ENCODE measurements at regions not wholly inside any gene's neighbourhood (a gene's known extent, or its start where the extent isn't known, plus 50 kb on each side); places are given as distances from the start of the nearest gene placed in this dataset.
"Not testable (repeated sequence)": the region's sequence is repeated elsewhere in the genome, so short reads cannot be mapped to it uniquely, and the experiment has no call there.

- ChIA-PET CTCF (no interaction called here), POLR2A (no interaction called here)
- no peaks in the 10 kb centered on the region for H3K4me1 ChIP-seq (ENCODE audit: control insufficient read depth, insufficient read depth, low read length)
- H3K27me3 ChIP-seq (ENCODE audit: control insufficient read depth, insufficient read depth, low read length): no peaks in the 10 kb centered on the region
- no peaks in the 10 kb centered on the region for H3K9me3 ChIP-seq (ENCODE audit: control insufficient read depth, insufficient read depth, low read depth, low read length)
- no peaks in the 10 kb centered on the region for H3K36me3 ChIP-seq (ENCODE audit: control insufficient read depth, insufficient read depth, low read length)
- intact Hi-C loops (cut with micrococcal nuclease; ENCODE audit: unreplicated experiment): no loop called here
- DNase-seq (ENCODE audit: low read depth, low spot score) (no peak), ATAC-seq (no peak)
- H3K27ac ChIP-seq (ENCODE audit: low read length): no peak overlapping the region
- in situ Hi-C loops (cut with HindIII; ENCODE audit: low pct_unique_long_range_greater_than_20kb, low sequenced_read_pairs): no loop called here
- no peak overlapping the region for H3K4me3 ChIP-seq (ENCODE audit: low read depth in 2 of 2, low read length in 2 of 2)
- no peak for TF ChIP-seq POLR2AphosphoS5 (IDR thresholded peaks at IDR 0.05; ENCODE audit: low read depth, low read length)
- no peak for TF ChIP-seq SIN3A (IDR thresholded peaks at IDR 0.05; ENCODE audit: borderline replicate concordance, insufficient read depth, low read depth, low read length)
- no peak for TF ChIP-seq CTCF (IDR thresholded peaks at IDR 0.05)
- no peak for TF ChIP-seq TCF7L2 (IDR thresholded peaks at IDR 0.05; ENCODE audit: low read depth, low read length)
- TF ChIP-seq REST (IDR thresholded peaks at IDR 0.05; ENCODE audit: insufficient read depth in 1 of 2, low read depth in 2 of 2, low read length in 1 of 2): no peak
- no TSS peak for BruUV-seq (replicated peaks)
These were observed 359.1 kb downstream of the PDCD6IP start for GRCh38 chr3:34157491-34157890.

GRCh38 chr3:34159613-34160420 lies 361.4 kb downstream of the PDCD6IP start:
- TF ChIP-seq SIN3A (IDR thresholded peaks at IDR 0.05; ENCODE audit: borderline replicate concordance, insufficient read depth, low read depth, low read length) (no peak), REST (IDR thresholded peaks at IDR 0.05; ENCODE audit: insufficient read depth in 1 of 2, low read depth in 2 of 2, low read length in 1 of 2) (no peak), TCF7L2 (IDR thresholded peaks at IDR 0.05; ENCODE audit: low read depth, low read length) (no peak), POLR2AphosphoS5 (IDR thresholded peaks at IDR 0.05; ENCODE audit: low read depth, low read length) (no peak), CTCF (IDR thresholded peaks at IDR 0.05) (no peak)
- no peak for DNase-seq (ENCODE audit: low read depth, low spot score)
- ChIA-PET POLR2A (no interaction called here), CTCF (no interaction called here)
- intact Hi-C loops (cut with micrococcal nuclease; ENCODE audit: unreplicated experiment) (no loop called here), in situ Hi-C loops (cut with HindIII; ENCODE audit: low pct_unique_long_range_greater_than_20kb, low sequenced_read_pairs) (no loop called here)
- Histone ChIP-seq H3K27ac (ENCODE audit: low read length) (no peak overlapping the region), H3K9me3 (ENCODE audit: control insufficient read depth, insufficient read depth, low read depth, low read length) (no peaks in the 10 kb centered on the region), H3K27me3 (ENCODE audit: control insufficient read depth, insufficient read depth, low read length) (no peaks in the 10 kb centered on the region), H3K4me1 (ENCODE audit: control insufficient read depth, insufficient read depth, low read length) (no peaks in the 10 kb centered on the region), H3K36me3 (ENCODE audit: control insufficient read depth, insufficient read depth, low read length) (no peaks in the 10 kb centered on the region), H3K4me3 (ENCODE audit: low read depth in 2 of 2, low read length in 2 of 2) (no peak overlapping the region)
- no TSS peak for BruUV-seq (replicated peaks)
- ATAC-seq: no peak

GRCh38 chr3:34169636-34170035 lies 371.2 kb downstream of the PDCD6IP start:
- H3K9me3 ChIP-seq (ENCODE audit: control insufficient read depth, insufficient read depth, low read depth, low read length); H3K4me1 ChIP-seq (ENCODE audit: control insufficient read depth, insufficient read depth, low read length); H3K27me3 ChIP-seq (ENCODE audit: control insufficient read depth, insufficient read depth, low read length); H3K36me3 ChIP-seq (ENCODE audit: control insufficient read depth, insufficient read depth, low read length); H3K27ac ChIP-seq (ENCODE audit: low read length); BruUV-seq (replicated peaks); in situ Hi-C loops (cut with HindIII; ENCODE audit: low pct_unique_long_range_greater_than_20kb, low sequenced_read_pairs); CTCF ChIA-PET; intact Hi-C loops (cut with micrococcal nuclease; ENCODE audit: unreplicated experiment); DNase-seq (ENCODE audit: low read depth, low spot score); H3K4me3 ChIP-seq (ENCODE audit: low read depth in 2 of 2, low read length in 2 of 2); POLR2A ChIA-PET; ATAC-seq: not testable (repeated sequence)
